ENCODE measurements at regions not wholly inside any gene's neighbourhood (a gene's known extent, or its start where the extent isn't known, plus 50 kb on each side); places are given as distances from the start of the nearest gene placed in this dataset.

DNA sequence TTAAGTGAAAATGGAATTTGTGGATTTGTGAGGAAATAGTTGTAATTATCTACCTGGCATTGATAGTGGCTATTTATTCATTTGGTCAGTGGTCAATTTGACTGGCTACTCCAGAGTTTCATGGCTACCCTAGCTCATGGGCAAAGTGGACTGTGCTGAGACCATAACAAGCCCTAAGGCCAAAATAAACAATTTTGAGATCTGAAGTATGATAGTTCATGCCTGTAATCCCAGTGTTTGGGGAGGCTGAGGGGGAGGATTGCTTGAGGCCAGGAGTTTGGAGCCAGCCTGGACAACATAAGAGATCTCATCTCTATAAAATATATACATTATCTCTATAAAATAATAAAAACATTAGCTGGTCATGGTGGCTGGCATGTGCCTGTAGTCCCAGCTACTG lies 311.7 kb downstream of the HIVEP2 start:
- Mint-ChIP-seq H3K4me3 (ENCODE audit: unreplicated experiment) (no peak overlapping the region), H3K9me3 (ENCODE audit: low read depth) (no peaks in the 10 kb centered on the region), H3K36me3 (ENCODE audit: low read depth) (no peaks in the 10 kb centered on the region), H3K27ac (ENCODE audit: unreplicated experiment) (no peak overlapping the region), H3K4me1 (ENCODE audit: low read depth) (no peaks in the 10 kb centered on the region), H3K27me3 (ENCODE audit: low read depth) (peaks cover 2% of the 10 kb centered on the region)
- DNase-seq (ENCODE audit: low spot score): no peak
- TF ChIP-seq, protein P1, sequence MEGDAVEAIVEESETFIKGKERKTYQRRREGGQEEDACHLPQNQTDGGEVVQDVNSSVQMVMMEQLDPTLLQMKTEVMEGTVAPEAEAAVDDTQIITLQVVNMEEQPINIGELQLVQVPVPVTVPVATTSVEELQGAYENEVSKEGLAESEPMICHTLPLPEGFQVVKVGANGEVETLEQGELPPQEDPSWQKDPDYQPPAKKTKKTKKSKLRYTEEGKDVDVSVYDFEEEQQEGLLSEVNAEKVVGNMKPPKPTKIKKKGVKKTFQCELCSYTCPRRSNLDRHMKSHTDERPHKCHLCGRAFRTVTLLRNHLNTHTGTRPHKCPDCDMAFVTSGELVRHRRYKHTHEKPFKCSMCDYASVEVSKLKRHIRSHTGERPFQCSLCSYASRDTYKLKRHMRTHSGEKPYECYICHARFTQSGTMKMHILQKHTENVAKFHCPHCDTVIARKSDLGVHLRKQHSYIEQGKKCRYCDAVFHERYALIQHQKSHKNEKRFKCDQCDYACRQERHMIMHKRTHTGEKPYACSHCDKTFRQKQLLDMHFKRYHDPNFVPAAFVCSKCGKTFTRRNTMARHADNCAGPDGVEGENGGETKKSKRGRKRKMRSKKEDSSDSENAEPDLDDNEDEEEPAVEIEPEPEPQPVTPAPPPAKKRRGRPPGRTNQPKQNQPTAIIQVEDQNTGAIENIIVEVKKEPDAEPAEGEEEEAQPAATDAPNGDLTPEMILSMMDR (IDR thresholded peaks at IDR 0.05): no peak

DNA sequence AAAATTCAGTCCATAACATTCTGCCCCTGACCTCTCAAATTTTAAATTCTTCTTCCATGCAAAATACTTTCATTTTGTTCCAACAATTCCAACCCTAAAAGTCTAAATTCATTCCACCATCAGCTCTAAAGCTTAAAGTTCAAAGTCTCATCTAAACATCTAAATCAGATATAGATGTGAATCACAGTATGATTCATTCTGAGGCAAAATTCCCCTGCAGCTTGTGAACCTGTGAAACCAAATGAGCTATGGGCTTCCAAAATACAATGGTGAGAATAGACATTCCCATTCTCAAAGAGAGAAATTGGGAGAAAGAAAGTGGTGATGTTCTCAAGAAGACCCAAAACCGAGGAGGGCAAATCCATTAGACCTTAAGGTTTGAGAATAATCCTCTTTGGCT lies 309.8 kb downstream of the HIVEP2 start:
- Mint-ChIP-seq H3K9me3 (ENCODE audit: low read depth) (no peaks in the 10 kb centered on the region), H3K4me1 (ENCODE audit: low read depth) (no peaks in the 10 kb centered on the region)
- no peak for DNase-seq (ENCODE audit: low spot score)

DNA sequence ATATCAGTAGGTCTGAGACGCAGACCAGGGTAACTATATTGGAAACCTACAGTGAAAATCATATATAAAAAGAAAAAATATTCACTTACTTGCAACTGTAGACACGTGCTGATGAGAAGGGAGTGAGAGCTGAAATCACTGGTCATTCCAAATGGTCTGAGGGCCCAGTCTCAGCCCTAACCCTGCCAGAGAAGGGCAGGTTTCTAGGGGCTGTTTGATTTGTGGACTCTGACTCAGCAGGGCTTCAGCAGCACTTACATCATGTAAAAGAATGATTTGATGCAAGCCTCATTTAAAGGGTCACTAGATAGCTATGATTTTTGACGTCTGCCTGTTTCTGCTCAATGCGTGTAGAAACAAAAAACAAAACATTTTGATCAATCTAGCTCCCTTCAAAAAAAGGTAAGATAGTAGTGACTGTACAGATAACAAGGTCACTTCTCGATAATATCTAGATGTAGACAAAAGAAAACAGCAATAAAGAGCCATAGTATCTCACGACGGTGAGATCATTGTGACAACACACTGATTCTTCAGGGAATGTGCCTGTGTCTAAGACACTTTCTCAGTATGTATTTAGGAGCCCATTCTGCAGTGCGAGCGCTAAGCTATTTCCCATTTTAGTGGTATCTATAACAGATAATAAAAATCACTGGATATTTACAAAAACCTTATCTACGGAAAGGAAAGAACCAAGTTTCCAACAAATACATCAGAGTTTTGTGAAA lies 307.2 kb downstream of the HIVEP2 start:
- peaks cover 5% of the 10 kb centered on the region for H3K4me1 Mint-ChIP-seq (ENCODE audit: low read depth)
- H3K27ac Mint-ChIP-seq (ENCODE audit: unreplicated experiment): no peak overlapping the region
- H3K4me3 Mint-ChIP-seq (ENCODE audit: unreplicated experiment): no peak overlapping the region
- no peaks in the 10 kb centered on the region for H3K36me3 Mint-ChIP-seq (ENCODE audit: low read depth)
- no peaks in the 10 kb centered on the region for H3K9me3 Mint-ChIP-seq (ENCODE audit: low read depth)
- TF ChIP-seq, protein P1 (IDR thresholded peaks at IDR 0.05): no peak
- no peak for DNase-seq (ENCODE audit: low spot score)
- H3K27me3 Mint-ChIP-seq (ENCODE audit: low read depth): peaks cover 8% of the 10 kb centered on the region

More for the DNA sequence above, 309.8 kb downstream of the HIVEP2 start:
- Mint-ChIP-seq H3K27ac (ENCODE audit: unreplicated experiment) (no peak overlapping the region), H3K27me3 (ENCODE audit: low read depth) (peaks cover 8% of the 10 kb centered on the region), H3K4me3 (ENCODE audit: unreplicated experiment) (no peak overlapping the region), H3K36me3 (ENCODE audit: low read depth) (no peaks in the 10 kb centered on the region)
- TF ChIP-seq, protein P1 (IDR thresholded peaks at IDR 0.05): no peak

DNA sequence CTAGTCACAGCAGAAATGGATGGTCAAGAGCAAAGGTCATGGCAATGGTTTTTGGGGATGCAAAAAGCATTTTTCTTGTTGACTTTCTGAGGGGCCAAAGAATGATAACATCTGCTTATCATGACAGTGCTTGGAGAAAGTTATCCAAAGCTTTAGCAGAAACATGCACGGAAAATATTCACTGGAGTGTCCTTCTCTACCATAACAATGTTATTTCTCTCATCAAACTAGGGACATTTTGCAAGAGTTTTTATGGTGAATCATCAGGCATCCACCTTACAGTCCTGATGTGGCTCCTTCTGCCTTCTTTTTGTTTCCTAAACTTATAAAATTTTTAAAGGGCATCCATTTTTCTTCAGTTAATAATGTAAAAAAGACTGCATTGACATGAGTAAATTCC lies 302.3 kb downstream of the HIVEP2 start:
- Mint-ChIP-seq H3K27ac (ENCODE audit: unreplicated experiment) (no peak overlapping the region), H3K9me3 (ENCODE audit: low read depth) (no peaks in the 10 kb centered on the region), H3K4me3 (ENCODE audit: unreplicated experiment) (no peak overlapping the region), H3K27me3 (ENCODE audit: low read depth) (peaks cover 20% of the 10 kb centered on the region), H3K4me1 (ENCODE audit: low read depth) (peaks cover 6% of the 10 kb centered on the region), H3K36me3 (ENCODE audit: low read depth) (no peaks in the 10 kb centered on the region)
- DNase-seq (ENCODE audit: low spot score): no peak
- TF ChIP-seq, protein P1 (IDR thresholded peaks at IDR 0.05): no peak

DNA sequence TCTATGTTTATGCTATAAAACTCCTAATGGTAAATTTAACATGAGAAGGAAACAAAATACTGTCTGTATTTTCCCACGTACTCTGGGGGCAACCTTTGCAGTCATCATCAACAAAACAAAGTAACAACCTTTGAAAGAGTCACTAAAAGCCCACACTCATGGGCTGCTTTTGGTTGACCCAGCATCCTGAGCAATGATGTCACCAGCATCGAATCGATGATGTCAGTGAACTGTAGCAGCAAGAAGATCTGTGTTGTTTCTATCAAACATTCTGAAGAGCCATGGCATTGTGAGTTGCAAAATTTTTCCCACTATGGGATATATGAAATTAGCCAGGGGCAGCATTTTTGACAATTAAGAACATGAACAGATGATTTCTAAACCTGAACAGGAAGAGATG lies 300.1 kb downstream of the HIVEP2 start:
- TF ChIP-seq, protein P1 (IDR thresholded peaks at IDR 0.05): no peak
- Mint-ChIP-seq H3K27me3 (ENCODE audit: low read depth) (peaks cover 26% of the 10 kb centered on the region), H3K4me3 (ENCODE audit: unreplicated experiment) (no peak overlapping the region), H3K27ac (ENCODE audit: unreplicated experiment) (no peak overlapping the region), H3K4me1 (ENCODE audit: low read depth) (peaks cover 9% of the 10 kb centered on the region), H3K9me3 (ENCODE audit: low read depth) (no peaks in the 10 kb centered on the region), H3K36me3 (ENCODE audit: low read depth) (no peaks in the 10 kb centered on the region)
- no peak for DNase-seq (ENCODE audit: low spot score)
